GM19452 (cell line): ENCODE measurements at regions not wholly inside any gene's neighbourhood (a gene's known extent, or its start where the extent isn't known, plus 50 kb on each side); places are given as distances from the start of the nearest gene placed in this dataset.
A peak's percentile ranks its signal among the peaks of the same experiment; 100 is the strongest.

Source experiments
- ATAC-seq: cut with Tn5 transposase; IDR thresholded peaks from one replicate; pipeline ENCODE4 v1.9.1; 2021; ENCODE audit not compliant: unreplicated experiment

DNA sequence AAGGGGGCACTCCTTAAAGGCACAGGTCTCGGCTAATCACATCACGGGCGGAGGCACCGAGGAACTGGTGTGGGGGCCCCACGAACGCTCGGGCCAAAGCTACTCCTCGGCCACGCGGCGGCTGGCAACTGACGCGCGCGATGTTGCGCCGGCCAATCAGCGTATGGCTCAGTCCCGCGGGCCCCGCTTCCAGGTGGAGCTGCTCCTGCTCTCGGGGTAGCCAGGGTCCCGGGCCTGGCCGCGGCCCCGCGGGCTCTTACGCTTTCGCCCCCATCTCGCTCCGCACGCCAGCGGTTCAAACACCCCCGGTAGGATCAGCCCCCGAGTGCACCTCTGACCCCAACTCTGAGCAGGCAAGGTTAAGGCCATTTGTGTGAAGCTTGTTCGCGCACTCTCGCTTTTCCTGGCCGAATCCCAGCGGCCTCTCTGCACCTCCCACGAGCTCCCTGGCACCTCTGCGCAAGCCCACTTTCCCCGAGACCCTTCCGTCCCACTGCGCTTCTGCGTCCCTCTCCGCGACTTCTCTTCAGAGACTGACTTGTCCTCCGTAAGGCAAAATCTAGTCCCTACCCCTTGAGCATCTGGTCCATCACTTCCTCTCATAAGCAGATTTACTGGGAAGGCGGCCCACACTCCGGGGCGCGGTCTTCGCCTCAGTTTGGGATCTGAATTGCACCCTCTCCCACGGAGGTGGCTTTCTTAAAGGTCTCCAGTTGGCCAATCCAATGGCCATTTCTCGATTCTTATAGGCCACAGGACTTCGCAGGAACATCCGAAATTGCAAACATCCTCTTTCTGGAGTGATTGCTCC is 200.9 kb upstream of the TBX20 start:
- no peak for ATAC-seq

GRCh38 chr7:35450456-35451214 is 196.7 kb upstream of the TBX20 start:
- ATAC-seq = no peak

DNA sequence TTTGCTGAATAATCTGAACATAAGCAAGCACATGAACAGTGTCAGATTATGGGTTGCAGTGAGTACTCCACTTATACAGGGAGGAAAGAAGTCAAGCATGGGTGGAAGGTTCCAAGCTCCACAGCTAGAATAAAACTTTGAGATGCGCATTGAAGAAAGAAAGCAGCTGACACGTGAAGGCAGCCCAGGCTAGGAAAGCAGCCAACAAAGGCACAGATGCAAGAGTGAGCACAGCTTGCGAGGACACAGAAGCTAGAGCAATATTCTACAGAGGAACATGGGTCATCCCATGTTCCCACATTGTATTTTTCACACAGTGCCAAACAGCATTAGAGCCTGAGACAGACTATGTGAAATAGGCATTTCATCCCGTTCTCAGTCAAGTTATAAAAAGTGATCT is 194.6 kb upstream of the TBX20 start:
- no peak for ATAC-seq

GRCh38 chr7:35446091-35446490 is 192.2 kb upstream of the TBX20 start:
- no peak for ATAC-seq

DNA sequence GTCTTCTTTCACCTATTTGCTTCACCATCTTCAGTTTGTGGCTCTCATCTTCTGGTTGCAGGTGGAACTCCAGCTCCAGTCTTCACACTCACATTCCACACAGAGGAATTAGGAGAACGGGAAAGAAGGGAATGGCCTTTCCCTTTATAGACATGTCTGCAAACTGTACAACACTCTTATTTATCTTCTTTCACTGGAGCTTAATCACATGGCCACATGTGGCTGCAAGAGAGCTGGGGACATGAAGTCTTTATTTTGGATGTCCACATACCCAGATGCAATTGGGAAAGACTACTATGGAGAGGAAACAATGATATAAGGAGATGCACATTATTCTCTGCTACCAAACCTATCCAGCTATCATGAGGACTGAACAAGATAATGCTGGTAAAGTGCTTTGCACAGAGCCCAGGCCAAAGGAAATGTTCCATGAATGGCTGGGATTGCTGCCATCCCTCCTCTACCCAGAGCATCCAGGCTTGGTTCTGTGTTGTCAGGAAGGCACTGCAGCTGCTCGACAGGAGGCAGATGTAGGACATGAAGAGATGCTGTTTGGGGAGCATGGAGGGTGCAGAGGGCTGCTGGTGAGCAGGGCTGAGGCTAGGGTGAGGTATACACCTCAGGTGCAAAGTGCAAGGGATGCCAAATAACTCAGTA is 183.8 kb upstream of the TBX20 start:
- ATAC-seq = no peak

DNA sequence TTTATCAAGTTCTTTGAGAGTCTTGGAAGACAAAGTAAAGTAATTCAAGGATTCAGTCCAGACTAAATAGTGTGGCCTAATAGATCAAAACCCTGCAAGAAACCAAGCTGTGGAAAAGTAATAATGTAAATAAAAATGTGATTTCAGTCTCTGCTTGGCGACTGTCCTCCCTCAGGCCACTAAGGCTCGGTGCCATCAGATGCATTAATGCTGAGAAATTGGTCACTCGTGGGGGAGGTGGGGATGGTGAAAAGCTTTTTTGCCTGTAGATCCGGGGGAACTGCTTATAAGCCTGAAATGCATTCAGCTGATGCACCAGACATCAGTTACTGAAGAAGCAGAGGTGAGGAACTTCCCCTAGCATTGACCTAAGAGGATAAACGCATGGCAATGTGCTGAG is 182.6 kb upstream of the TBX20 start:
- ATAC-seq = no peak

DNA sequence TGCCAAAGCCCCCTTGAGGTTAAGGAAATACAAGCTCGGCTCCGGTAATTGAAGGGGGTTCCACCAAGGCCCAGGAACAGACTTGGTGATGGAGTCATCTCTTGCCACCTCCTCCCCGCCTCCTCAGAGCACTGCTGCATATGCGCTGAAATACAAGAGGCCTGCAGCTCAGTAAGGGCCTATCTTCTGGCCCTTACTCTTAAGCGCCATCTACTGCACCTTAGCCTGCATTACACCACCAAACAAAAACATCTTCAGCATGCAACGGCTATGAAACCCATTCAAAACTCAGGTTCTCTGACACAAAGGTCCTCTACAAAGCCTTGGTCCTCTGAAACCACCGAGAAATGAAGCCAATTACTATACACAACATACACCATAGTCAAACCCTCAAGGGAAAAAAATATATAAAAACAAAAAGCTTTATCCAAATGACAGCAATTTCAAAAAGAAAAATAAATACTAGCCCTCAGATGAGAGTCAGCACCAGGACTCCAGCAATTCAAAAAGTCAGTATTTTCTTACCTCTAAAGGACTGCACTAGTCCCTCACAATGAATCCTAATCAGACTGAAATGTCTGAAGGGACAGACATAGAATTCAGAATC is 176.8 kb upstream of the TBX20 start:
- no peak for ATAC-seq

GRCh38 chr7:35424869-35425495 is 171.1 kb upstream of the TBX20 start:
- ATAC-seq = peak; percentile 85

DNA sequence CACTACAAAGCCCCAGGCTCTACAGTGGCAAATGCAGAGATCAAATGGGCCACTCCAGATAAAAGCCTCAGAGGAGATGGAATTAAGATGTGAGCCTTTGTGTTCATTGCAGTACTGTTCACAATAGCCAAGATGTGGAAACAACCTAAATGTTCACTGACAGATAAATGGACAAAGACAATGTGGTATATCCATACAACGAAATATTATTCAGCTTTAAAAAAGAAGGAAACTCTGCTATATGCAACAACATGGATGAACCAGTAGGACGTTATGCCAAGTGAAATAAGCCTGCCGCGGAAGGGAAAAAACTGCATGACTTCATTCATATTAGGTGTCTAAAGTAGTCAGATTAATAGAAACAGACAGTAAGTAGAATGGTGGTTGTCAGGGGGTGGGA is 170.5 kb upstream of the TBX20 start:
- ATAC-seq = no peak

DNA sequence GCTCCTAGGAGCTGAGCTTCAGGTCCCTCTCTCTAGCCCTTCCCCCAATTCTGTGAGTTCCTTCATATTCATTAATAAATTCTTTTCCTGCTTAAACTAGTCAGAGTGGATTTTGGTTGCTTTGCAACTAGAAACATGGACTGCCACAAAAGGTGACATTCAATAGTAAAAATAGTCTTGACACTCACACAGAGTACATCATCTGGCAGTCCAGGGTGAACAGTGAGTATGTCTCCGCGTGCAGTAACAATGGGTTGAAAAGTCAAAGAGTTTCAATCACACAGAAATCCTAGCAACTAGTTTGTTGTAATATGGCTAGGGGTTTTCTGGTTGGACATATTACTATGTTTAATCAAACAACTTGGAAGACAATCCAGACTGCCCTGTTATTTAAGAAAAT is 168.8 kb upstream of the TBX20 start:
- no peak for ATAC-seq

DNA sequence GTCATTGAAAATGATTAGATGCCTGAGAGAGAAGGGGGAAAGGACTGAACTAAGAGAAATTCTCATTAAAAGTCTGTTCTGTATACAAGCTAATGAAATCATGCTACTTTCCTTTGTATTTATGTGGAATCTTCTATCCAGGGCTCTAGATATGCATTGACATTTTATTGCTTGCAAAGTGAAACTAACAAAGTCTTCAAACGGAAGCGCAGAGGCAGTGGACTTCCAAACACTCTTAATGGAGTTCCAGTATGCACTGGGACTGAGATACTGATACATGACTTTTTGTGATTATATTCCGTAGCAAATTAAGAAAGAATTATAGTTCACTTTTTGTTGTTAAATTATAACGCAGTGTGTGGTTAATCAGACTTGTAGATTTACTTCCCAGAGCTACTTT is 166.8 kb upstream of the TBX20 start:
- no peak for ATAC-seq

- no peak for ATAC-seq
These were observed 165.5 kb upstream of the TBX20 start for GRCh38 chr7:35419391-35419755.

GRCh38 chr7:35418716-35419390 is 165.0 kb upstream of the TBX20 start:
- ATAC-seq = no peak

DNA sequence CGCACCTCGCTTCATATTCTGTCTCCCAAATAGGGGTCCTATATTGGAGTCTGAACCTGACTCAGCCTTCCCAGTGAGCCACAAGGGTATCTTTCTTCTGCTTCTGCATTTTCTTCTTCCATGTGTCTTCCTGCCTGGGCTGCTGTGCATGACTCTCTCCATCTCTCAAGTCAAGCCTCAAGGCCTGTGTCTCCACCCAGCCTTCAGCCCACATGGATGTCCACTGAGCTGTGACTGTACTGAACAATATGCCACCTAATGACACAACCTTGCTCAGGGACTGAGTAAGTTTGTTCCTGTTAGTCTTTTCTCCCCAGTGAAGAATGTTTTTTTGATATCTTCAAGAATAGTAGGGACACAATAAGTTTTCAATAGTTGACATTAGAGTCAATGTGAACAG is 162.7 kb upstream of the TBX20 start:
- ATAC-seq = no peak

GRCh38 chr7:35415411-35415822 is 161.5 kb upstream of the TBX20 start:
- no peak for ATAC-seq

GRCh38 chr7:35411331-35411730 is 157.4 kb upstream of the TBX20 start:
- ATAC-seq = no peak

GRCh38 chr7:35405461-35405860 is 151.6 kb upstream of the TBX20 start:
- ATAC-seq = no peak

DNA sequence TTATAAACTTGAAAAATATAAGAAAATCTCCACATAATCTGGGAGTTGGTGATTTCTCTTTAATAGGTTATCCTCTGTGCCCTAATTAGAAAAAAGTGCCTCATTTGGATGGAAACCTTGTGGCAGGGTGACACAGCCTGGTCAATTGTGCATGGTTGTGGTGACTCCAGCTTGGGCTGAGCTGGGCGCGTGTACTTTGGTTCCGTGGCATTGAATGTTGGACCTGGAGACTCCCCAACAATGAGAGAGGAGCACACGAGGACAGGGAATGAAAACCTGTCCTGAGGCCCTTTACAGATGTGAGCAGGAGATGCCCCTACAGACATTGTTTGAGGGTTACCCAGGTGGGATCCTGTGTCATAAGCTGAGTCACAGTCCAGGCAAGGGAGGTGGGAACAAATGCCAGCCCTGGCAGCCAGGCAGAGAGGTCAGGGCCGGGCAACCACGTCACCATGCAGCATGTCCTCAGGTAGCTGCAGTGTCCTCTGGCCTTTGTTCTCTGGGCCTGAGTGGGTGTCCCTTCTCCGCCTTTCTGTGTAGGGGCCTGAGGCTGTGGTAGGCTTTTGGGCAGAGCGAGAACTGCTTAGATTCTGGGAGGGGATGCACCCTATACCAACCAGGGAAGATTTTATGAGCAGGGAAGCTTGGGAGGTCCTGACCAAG is 147.4 kb upstream of the TBX20 start:
- ATAC-seq = no peak

DNA sequence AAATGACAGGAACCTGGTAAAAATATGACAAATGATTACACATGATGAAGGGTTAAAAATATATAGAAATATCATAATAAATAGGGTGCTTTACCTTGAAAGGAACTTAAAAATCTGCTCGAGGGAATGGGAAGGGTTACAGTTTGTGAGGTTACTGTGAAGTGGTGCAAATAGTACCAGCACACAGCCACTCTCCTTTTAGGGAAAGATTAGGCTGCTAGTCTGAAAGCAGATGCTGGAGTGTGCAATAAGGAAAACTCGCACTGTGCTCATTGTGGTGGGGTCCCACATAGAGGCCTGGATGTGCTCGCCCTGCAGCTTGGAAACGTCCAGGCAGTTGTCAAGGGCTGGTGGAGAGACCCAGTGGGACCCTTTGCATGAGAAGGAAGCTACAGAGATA is 145.9 kb upstream of the TBX20 start:
- no peak for ATAC-seq

- no peak for ATAC-seq
These were observed 145.3 kb upstream of the TBX20 start for GRCh38 chr7:35399216-35399615.
